Lower leg skin (tissue), 3 donors: ENCODE measurements at regions not wholly inside any gene's neighbourhood (a gene's known extent, or its start where the extent isn't known, plus 50 kb on each side); places are given as distances from the start of the nearest gene placed in this dataset.

ENCODE experiments used
- POLR2A ChIP-seq, 2 donors: fragments of 450-650 bp; IDR thresholded peaks; one replicate each; pipeline ENCODE4 v1.6.1; 2016 to 2017; ENCODE audit warnings: antibody characterized with exemption in 2 of 2, mild to moderate bottlenecking in 1 of 2, moderate library complexity in 1 of 2
- TF ChIP-seq, protein P1 (sequence below), 3 donors: fragments of 450-650 bp; IDR thresholded peaks; one replicate each; pipeline ENCODE4 v1.5.1; 2016; ENCODE audit warnings: antibody characterized with exemption in 3 of 3, mild to moderate bottlenecking in 3 of 3, moderate library complexity in 2 of 3

DNA sequence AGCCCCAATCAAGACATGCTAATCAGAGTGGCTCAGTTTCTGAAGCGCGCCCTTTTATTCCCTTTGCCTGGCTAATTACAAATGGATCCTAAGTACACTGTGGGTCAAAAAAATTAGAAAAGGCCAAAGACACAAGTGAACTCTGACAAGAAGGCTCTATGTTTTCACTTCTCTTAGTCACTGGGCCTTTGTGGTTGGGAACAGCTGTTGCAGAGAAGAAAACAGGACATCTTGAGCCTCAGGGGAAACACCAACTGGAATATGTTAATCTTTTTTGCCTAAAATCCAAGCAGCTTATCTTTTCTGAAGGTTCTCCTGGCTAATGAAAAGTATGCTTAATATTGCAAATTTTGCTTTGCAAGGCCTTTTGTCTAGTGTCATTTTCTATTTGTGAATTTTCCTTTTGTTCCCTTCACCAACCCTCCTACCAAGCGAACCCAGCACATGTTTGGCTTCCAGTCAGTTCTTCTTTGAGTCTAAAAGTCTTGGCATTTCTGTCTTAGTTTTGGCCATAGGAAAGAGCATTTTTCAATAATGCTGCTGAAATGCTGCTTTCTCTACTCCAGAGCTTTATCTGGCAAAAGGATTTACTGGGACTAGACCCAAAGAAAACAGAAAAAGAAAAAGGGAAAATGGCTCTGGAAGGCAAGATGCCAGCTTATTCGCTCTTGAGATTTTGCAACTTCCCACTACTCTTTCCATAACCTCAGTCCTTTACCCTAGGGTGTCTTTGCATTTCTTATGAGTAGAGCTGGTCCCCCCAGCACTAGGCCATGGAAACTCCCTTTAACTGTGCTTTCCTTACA, 440.2 kb upstream of the ST6GAL2 start:
- TF ChIP-seq, protein P1, sequence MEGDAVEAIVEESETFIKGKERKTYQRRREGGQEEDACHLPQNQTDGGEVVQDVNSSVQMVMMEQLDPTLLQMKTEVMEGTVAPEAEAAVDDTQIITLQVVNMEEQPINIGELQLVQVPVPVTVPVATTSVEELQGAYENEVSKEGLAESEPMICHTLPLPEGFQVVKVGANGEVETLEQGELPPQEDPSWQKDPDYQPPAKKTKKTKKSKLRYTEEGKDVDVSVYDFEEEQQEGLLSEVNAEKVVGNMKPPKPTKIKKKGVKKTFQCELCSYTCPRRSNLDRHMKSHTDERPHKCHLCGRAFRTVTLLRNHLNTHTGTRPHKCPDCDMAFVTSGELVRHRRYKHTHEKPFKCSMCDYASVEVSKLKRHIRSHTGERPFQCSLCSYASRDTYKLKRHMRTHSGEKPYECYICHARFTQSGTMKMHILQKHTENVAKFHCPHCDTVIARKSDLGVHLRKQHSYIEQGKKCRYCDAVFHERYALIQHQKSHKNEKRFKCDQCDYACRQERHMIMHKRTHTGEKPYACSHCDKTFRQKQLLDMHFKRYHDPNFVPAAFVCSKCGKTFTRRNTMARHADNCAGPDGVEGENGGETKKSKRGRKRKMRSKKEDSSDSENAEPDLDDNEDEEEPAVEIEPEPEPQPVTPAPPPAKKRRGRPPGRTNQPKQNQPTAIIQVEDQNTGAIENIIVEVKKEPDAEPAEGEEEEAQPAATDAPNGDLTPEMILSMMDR (IDR thresholded peaks at IDR 0.05) = no peak
- TF ChIP-seq POLR2A (IDR thresholded peaks at IDR 0.05) = no peak
